Astrocyte (in vitro differentiated cells and primary cell): ENCODE measurements at regions not wholly inside any gene's neighbourhood (a gene's known extent, or its start where the extent isn't known, plus 50 kb on each side); places are given as distances from the start of the nearest gene placed in this dataset.

Experiments used
- DNase-seq: peaks from one replicate; pipeline ENCODE4 v3.0.0-alpha.2; 2010; ENCODE audit warnings: low read depth
- FAIRE-seq: peaks from 2 replicates; lab custom pipeline; 2011; peaks lifted over from hg19 to GRCh38; lab: Jason Lieb, UNC
- H2AFZ ChIP-seq: 2 replicates; pipeline ENCODE4 v1.6.0; 2012; ENCODE audit warnings: low read depth, low read length, inconsistent platforms
- H3K27ac ChIP-seq: 2 replicates; pipeline ENCODE4 v1.5.1; 2011; ENCODE audit warnings: low read depth, low read length, inconsistent platforms
- H3K27me3 ChIP-seq: 2 replicates; pipeline ENCODE4 v1.6.0; 2011; ENCODE audit warnings: low read length, inconsistent platforms; ENCODE audit not compliant: insufficient read depth
- H3K36me3 ChIP-seq: 2 replicates; pipeline ENCODE4 v1.5.1; 2011; ENCODE audit warnings: low read length, inconsistent platforms; ENCODE audit not compliant: insufficient read depth
- H3K4me1 ChIP-seq: 2 replicates; pipeline ENCODE4 v1.5.1; 2011; ENCODE audit warnings: low read length, inconsistent platforms; ENCODE audit not compliant: insufficient read depth
- H3K4me2 ChIP-seq: 2 replicates; pipeline ENCODE4 v1.6.0; 2012; ENCODE audit warnings: low read length, inconsistent platforms
- H3K4me3 ChIP-seq: 2 replicates; pipeline ENCODE4 v1.5.1; 2011; ENCODE audit warnings: low read depth, mild to moderate bottlenecking, low read length, inconsistent platforms; ENCODE audit not compliant: insufficient read depth
- H3K79me2 ChIP-seq: 2 replicates; pipeline ENCODE4 v1.6.0; 2012; ENCODE audit warnings: mild to moderate bottlenecking, low read length, inconsistent platforms; ENCODE audit not compliant: insufficient read depth
- H3K9ac ChIP-seq: 2 replicates; pipeline ENCODE4 v1.6.0; 2012; ENCODE audit warnings: mild to moderate bottlenecking, low read length, inconsistent platforms
- H3K9me3 ChIP-seq: 2 replicates; pipeline ENCODE4 v1.5.1; 2012; ENCODE audit warnings: low read depth, mild to moderate bottlenecking, low read length, inconsistent platforms; ENCODE audit not compliant: insufficient read depth
- H4K20me1 ChIP-seq: 2 replicates; pipeline ENCODE4 v1.6.0; 2012; ENCODE audit warnings: low read length, inconsistent platforms; ENCODE audit not compliant: insufficient read depth
- H3K27ac Mint-ChIP-seq: one replicate; pipeline ENCODE4 v1.8.0; 2021; ENCODE audit warnings: mild to moderate bottlenecking, mixed read lengths; ENCODE audit not compliant: unreplicated experiment
- H3K27me3 Mint-ChIP-seq: one replicate; pipeline ENCODE4 v1.8.0; 2021; ENCODE audit warnings: low read depth, mixed read lengths; ENCODE audit not compliant: unreplicated experiment
- H3K36me3 Mint-ChIP-seq: one replicate; pipeline ENCODE4 v1.8.0; 2021; ENCODE audit warnings: low read depth, mixed read lengths; ENCODE audit not compliant: unreplicated experiment
- H3K4me1 Mint-ChIP-seq: one replicate; pipeline ENCODE4 v1.8.0; 2021; ENCODE audit warnings: low read depth, mixed read lengths; ENCODE audit not compliant: unreplicated experiment
- H3K4me3 Mint-ChIP-seq: one replicate; pipeline ENCODE4 v1.8.0; 2021; ENCODE audit warnings: mild to moderate bottlenecking, moderate library complexity, mixed read lengths; ENCODE audit not compliant: unreplicated experiment
- H3K9me3 Mint-ChIP-seq: one replicate; pipeline ENCODE4 v1.8.0; 2021; ENCODE audit warnings: mild to moderate bottlenecking, mixed read lengths; ENCODE audit not compliant: unreplicated experiment
- CTCF ChIP-seq: IDR thresholded peaks from 2 replicates; pipeline ENCODE4 v1.5.1; 2011; ENCODE audit warnings: low read depth, mild to moderate bottlenecking, inconsistent platforms, low read length, moderate library complexity; ENCODE audit not compliant: insufficient read depth
- EZH2 ChIP-seq: IDR thresholded peaks from 2 replicates; pipeline ENCODE4 v1.6.1; 2012; ENCODE audit warnings: mild to moderate bottlenecking, low read length, inconsistent platforms; ENCODE audit not compliant: insufficient read depth

DNA sequence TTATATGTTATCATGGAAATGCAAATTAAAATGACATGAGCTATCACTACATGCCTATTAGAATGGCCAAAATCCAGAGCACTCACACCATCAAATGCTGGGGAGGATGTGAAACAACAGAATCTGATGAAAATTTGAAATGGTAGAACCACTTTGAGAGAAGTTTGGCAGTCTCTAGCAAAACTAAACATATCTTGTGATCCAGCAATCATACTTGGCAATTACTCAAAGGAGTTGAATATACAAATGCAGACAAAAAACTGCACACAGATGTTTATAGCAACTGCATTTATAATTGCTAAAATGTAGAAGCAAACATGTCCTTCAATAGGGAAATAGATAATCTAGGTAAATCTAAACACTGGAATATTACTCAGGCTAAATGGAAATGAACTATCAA is 1164.9 kb downstream of the DNAJB9 start:
- no peak for TF ChIP-seq CTCF
- no peak for TF ChIP-seq EZH2
- no peak for FAIRE-seq
- Histone ChIP-seq H3K4me2 (no peak overlapping the region), H3K4me3 (no peak overlapping the region), H3K36me3 (no peaks in the 10 kb centered on the region), H2AFZ (no peak overlapping the region), H4K20me1 (no peaks in the 10 kb centered on the region), H3K79me2 (no peaks in the 10 kb centered on the region), H3K27me3 (no peaks in the 10 kb centered on the region), H3K9ac (no peak overlapping the region), H3K9me3 (no peaks in the 10 kb centered on the region), H3K4me1 (no peaks in the 10 kb centered on the region), H3K27ac (no peak overlapping the region)
- H3K27ac Mint-ChIP-seq = no peak overlapping the region
- H3K4me3 Mint-ChIP-seq = no peak overlapping the region
- peaks cover 4% of the 10 kb centered on the region for H3K36me3 Mint-ChIP-seq
- H3K9me3 Mint-ChIP-seq = no peaks in the 10 kb centered on the region
- DNase-seq = no peak
- H3K27me3 Mint-ChIP-seq = no peaks in the 10 kb centered on the region
- no peaks in the 10 kb centered on the region for H3K4me1 Mint-ChIP-seq

GRCh38 chr7:109735881-109736280 is 1166.2 kb downstream of the DNAJB9 start:
- H3K4me3 Mint-ChIP-seq = no peak overlapping the region
- FAIRE-seq = no peak

More at GRCh38 chr7:109735881-109736280, 1166.2 kb downstream of the DNAJB9 start:
- peaks cover 4% of the 10 kb centered on the region for H3K36me3 Mint-ChIP-seq
- Histone ChIP-seq H3K27me3 (no peaks in the 10 kb centered on the region), H3K4me1 (no peaks in the 10 kb centered on the region), H3K4me2 (no peak overlapping the region), H3K4me3 (no peak overlapping the region), H3K36me3 (no peaks in the 10 kb centered on the region), H3K9me3 (no peaks in the 10 kb centered on the region), H3K9ac (no peak overlapping the region), H2AFZ (no peak overlapping the region), H3K27ac (no peak overlapping the region), H3K79me2 (no peaks in the 10 kb centered on the region), H4K20me1 (no peaks in the 10 kb centered on the region)
- TF ChIP-seq CTCF (no peak), EZH2 (no peak)
- no peaks in the 10 kb centered on the region for H3K4me1 Mint-ChIP-seq
- H3K27ac Mint-ChIP-seq = no peak overlapping the region
- no peak for DNase-seq
- H3K9me3 Mint-ChIP-seq = no peaks in the 10 kb centered on the region
- H3K27me3 Mint-ChIP-seq = no peaks in the 10 kb centered on the region
